22Rv1 (cell line): ENCODE measurements at regions not wholly inside any gene's neighbourhood (a gene's known extent, or its start where the extent isn't known, plus 50 kb on each side); places are given as distances from the start of the nearest gene placed in this dataset.

Experiments
- H3K27ac ChIP-seq: fragments of 450-650 bp; 2 replicates; pipeline ENCODE4 v1.5.1; 2017
- CTCF ChIP-seq: fragments of 450-650 bp; IDR thresholded peaks from 2 replicates; pipeline ENCODE4 v1.5.1; 2017; ENCODE audit warnings: mild to moderate bottlenecking
- ZFX ChIP-seq: fragments of 450-650 bp; IDR thresholded peaks from 2 replicates; pipeline ENCODE4 v1.6.1; 2017; ENCODE audit warnings: antibody characterized with exemption, borderline replicate concordance

- TF ChIP-seq CTCF = no peak
- no peak overlapping the region for H3K27ac ChIP-seq
These were observed 155.4 kb upstream of the ANKH start for GRCh38 chr5:15026944-15027343.

GRCh38 chr5:15026011-15026893 is 154.7 kb upstream of the ANKH start:
- no peak overlapping the region for H3K27ac ChIP-seq
- no peak for TF ChIP-seq CTCF
- no peak for TF ChIP-seq ZFX

- no peak overlapping the region for H3K27ac ChIP-seq
- no peak for TF ChIP-seq ZFX
- TF ChIP-seq CTCF = no peak
These were observed 152.3 kb upstream of the ANKH start for GRCh38 chr5:15023846-15024245.

- H3K27ac ChIP-seq = no peak overlapping the region
- TF ChIP-seq ZFX (no peak), CTCF (no peak)
These were observed 151.7 kb upstream of the ANKH start for GRCh38 chr5:15023266-15023665.

GRCh38 chr5:15021266-15022046 is 149.9 kb upstream of the ANKH start:
- H3K27ac ChIP-seq = no peak overlapping the region
- TF ChIP-seq ZFX (no peak), CTCF (no peak)

- TF ChIP-seq CTCF (no peak), ZFX (no peak)
- H3K27ac ChIP-seq = no peak overlapping the region
These were observed 149.2 kb upstream of the ANKH start for GRCh38 chr5:15020736-15021135.

- no peak for TF ChIP-seq CTCF
- H3K27ac ChIP-seq = no peak overlapping the region
These were observed 143.2 kb upstream of the ANKH start for GRCh38 chr5:15014809-15015208.
